ENCODE measurements at regions not wholly inside any gene's neighbourhood (a gene's known extent, or its start where the extent isn't known, plus 50 kb on each side); places are given as distances from the start of the nearest gene placed in this dataset.
A peak's percentile ranks its signal among the peaks of the same experiment; 100 is the strongest.

DNA sequence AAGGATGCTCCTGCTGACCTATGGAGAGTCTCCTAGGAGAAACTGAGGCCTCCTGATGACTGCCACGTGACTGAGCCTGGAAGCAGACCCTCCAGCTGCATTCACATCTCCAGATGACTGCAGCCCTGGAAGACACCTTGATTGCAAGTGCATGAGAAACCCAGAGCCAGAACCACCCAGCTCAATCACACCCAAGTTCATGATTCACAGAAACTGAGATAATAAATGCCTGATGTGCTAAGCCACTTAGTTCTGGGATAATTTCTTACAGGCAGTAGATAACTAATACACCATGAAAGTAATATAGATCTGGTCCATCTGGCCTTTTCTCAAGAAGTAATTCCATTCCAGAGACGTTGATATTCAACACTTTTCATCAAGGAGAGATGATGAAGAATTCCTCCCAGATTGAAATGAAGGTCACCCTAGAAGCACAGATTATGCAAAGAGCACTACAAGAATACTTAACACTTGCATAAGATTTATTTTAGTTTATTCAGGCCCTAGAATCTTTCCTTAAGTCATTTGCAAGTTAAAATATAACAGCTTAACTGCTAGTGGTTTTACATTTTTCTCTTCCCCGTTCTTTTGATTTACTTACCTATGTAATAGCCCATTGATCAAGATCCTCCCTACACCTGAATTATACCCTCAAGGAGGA, 208.2 kb upstream of the INHBA start:
- no peak for DNase-seq

DNA sequence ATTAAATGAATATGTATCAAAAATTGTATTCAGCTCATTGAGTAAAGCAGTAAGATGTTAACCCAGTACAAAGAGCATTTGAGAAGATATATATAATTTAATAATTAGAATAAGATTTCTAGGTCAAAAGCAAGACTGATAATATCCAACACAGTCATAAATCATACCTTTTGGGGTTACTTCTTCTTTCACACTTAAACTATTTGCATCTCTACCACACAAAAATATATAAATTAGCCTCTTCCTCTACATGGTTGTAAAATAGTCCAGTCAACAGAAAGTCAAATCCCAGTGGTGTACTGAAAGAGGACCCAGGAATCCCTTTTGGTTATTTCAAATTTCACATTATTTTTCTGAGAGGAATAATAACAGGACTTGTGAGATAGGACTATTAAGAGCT, 204.6 kb upstream of the INHBA start:
- DNase-seq, result no peak

DNA sequence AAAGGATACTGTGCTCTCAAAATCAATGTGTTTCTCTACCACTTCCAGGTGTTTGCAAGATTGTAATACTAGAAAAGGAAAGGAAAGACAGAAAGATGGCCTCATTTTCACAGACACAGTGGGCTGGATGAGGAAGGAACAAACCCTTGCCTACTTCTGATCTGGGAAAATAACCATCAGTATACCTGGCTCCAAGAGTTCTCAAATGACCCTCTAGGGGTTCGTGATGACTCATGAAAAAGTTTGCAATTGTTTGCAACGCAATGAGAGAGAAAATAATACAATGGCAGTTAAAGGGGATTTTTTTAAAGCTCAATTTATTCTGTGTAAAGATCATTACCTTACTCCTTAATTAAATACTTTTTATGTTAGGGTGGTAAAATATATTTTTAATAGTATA, 197.6 kb upstream of the INHBA start:
- no peak for DNase-seq

DNA sequence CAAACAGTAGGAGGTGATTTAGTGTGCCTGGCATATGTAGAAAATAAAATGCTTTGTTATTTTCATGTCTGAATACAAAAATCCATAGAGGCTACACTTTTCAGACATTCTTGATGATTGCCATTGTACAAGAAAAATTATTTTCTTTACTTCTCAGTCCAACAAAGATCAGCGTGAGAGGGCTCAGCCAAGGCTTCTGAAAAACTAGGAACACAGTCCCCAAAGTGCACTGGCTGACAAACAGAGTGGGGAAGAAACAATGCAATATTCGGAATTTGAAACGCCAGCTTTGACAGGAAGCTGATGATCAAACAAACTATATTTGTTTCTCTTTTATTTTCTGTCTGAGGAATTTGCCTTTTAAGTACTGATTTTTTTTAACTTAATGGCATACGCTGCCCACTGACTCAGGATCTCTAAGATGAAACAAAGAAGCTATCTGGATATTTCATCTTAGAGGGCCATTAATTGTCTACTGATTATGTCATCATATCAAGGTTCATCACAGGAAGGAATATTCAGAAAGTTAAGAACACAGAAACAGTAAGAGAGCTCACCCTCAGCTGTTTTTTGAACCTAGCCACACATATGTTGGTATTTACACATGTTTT, 197.0 kb upstream of the INHBA start:
- DNase-seq, result no peak

DNA sequence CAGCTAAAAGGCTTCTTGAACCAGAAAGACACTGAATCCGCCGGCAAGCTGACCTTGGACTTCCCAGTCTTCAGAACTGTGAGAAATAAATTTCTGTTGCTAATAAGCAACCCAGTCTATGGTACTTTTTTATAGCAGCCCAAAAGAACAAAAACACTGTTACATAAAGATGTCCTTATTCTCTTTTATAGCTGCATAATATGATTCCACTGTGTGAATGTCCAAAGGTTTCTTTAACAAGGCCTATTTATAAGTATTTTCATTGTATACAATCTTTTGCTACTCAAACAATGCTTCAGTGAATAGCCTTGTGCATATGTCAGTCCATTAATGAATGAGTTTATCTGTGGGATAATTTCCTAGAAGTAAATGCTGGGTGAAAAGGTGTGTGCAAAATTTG, 190.8 kb upstream of the INHBA start:
- DNase-seq, result no peak

DNA sequence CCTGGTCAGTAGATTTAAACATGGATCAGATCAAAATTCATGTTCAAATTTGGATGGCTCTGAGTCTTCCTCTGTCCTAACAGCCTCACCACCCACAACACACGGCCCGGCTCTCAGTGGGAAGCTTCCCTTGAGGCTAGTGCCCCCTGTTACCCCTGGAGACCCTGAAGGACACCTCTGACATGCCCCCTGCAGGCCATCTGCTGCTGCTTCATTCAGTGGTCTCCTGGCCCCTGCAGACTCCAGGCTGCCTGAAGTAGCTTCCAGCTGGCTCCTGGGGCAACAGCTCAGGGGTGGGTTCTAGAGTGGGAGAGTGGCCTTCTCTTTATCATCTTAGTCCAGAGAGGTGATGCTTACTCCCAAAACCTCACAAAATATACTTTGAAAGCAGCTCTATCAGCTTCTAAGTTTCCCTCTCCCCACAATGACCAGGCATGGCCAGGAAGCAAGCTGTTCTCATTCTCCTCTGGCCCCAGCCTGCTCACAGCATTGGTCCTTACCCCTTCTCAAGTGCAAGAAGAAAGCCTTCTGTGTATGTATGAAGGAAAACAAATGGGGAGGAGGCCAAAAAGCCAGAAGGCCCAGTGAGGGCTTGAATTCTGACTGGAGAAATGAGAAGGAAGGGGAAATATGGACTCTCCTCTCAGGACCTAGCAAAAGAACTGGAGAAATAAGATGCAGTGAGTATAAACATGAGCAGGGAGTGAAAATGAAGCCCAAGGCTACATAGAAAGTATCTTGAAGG, 189.6 kb upstream of the INHBA start:
- DNase-seq, result peak; percentile 63

DNA sequence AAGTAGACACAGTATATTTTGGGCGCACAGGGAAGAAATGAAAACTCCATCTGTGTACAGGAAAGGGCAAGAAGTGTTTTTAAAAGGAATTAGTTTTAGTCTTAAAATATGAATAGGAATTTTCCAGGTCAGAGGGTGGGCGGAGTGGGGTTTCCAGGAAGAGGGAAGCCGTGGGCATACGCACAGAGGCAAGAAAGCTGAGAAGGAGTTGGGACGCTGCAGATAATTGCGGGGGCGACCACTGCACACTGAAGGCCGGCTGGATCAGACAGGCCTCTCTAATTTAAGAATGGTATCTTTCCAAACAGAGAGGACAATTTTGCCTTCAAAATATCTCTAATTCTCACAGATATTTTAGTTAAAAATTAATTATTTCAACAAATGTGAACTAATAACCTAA, 189.1 kb upstream of the INHBA start:
- no peak for DNase-seq

DNA sequence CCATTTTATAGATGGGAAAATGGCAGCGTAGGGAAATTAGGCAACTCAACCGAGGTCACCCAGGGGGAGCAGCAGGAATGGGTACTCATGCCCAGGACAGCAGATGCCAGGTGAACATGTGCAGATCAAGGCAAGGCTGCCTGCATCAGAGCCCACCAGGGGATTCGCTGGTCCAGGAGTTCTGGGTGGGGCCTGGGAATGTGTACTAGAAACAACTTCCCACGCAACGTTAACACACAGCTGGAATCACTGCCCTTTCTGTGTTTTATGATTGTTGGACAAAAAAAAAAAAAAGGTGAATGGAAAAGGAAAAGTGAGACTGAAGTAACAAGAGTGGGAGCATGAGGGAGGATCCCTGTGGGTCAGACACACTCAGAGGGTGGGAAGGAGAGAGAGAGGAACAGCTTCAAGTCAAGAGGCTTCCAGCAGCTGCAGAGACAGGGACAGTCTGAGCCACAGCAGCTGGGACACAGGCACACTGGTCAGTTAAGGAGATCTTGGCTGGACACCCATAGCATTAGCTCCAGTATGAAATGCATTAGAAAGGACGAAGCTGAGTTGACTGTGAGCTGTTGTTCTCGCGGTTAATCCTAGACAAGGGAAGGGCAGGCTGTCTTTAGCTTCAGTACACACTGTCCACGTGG, 187.9 kb upstream of the INHBA start:
- no peak for DNase-seq

DNA sequence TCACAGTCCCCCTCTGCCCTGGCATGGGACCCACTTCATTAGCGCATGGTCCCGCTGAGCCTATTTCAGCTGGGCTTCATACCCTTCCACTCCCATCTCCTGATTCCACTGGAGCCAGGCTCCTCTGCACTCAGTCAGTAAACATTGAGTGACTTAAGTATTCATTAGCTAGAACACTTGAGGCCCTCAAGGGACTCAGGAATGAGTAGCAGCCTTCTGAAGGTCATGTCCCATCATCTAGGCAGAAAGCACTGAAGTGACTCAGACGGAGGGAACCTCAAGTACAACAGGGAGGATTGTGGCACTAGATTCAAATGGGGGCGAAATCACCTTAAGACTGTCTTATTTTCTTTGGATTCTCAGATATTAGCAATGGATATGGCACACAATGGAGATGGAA, 186.6 kb upstream of the INHBA start:
- DNase-seq, result no peak

DNA sequence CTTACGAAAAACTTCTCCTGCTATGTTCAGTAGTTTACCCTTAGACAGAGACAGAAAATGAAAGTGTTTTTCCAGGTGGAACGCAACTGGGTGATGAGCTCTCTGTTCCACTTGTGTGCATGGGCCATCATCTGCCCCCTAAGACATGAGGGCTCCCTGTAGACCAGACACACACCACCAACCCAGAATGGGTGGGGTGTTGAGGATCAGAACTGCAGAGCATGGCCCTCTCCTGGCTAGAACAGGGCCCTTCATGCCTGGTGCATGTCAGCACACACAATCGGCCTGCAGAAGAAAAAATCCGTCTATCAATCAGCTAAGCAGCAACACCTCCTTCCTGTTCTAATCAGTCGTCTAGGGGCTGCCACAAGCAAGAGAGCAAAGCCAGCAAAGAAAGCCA, 186.2 kb upstream of the INHBA start:
- no peak for DNase-seq

DNA sequence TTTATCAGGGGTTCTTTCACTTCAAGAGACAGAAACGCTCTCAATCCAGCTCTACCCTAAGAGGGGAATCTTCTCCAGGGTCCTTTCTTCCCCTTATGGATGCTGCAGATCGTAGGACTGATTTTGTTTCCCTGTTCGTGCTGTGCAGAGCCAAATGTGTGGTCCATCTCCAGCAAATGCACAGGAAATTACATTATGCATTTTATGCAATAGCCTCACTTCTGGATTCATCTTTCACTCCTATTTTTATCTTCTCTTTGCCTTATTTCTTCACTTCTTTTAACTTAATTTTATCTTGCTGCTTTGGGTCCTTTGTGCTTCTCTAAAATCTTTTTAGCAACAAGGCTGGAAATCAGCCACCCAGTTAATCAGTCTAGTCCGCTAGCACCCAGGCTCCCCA, 184.5 kb upstream of the INHBA start:
- DNase-seq, result no peak

DNA sequence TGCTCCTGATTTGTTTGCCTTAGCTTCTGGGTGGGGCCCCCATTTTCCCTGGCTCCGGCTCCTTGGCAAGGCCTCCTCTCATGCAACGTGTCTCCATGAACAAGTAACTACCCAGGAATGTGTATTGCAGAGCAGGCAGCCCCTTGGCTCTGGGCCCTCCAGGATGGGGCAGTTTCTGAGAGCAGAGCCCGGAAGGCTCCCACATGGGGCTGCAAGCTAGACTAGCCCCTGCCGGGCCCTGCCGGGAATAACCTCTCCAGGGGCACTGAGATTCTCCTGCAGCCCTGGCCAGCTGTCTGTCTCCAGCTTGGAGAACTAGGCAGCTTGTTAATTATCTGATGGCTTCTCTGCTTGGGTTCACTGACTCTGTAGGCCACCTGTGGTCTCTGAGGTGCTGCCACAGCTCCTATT, 184.0 kb upstream of the INHBA start:
- DNase-seq, result peak; percentile 67

DNA sequence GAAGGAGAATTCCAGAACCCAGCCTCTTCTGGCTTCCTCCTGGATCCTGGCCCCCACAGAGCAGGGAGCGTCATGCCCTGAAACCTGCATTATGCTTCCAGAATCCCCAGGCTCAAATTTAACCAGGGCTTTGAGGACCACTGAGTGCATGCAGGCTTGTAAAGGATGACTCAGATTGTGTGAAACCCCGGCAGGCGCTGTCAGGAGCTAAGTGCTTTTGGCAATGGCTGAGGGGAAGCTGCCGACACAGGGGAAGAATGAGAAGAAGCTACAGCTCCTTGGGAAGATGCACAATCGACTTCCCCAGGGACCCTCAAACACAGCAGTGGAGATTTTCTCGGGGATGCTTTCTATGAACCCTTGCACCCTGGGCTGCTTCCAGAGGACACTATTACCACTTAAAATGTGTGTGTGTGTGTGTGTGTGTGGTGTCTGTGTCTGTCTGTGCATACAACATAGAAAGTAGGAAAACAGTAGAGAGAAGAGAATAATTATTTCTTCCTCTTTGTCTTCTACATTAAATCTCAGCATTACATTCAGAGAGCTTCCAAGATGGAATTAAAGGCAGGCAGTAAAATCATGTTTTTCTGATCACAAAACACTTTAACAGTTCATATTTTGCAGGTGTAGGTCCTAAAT, 183.5 kb upstream of the INHBA start:
- peak; percentile 95 for DNase-seq

DNA sequence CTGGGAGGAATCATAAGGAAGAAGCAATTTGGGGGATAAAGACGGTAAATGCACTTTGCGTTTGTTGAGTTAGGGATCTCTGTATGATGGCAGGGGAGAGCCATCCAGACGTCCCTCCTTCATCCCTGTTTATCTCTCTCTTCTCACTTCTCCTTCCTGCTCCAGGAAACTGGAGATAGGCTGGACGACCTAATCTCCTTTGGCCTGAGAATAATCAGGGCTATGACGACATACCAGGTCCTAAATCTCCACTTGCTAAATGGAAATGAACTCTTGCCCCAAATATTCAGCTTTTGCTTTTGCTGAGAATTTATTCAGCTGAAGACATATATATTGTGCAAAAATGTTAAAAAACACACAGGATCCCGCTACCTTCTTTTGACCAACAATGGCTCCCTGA, 182.9 kb upstream of the INHBA start:
- DNase-seq, result no peak

DNA sequence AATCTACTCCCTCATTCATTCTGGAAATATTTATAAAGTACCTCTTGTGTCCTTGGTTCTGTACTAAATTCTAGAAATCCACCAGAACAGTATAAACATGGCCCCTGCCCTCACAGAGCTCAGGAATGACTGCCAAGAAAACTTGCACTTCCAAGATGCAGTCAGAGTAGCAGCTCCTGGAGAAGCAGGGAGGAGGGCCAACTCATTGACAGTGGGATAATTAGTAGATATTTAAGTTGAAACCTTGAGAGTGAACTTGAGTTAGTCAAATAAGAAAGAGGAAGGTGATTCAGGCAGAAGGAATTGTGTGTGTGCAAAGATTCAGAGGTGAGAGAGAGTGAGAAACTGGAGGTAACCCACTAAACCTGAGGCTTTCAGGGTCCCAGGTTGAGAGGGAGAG, 182.2 kb upstream of the INHBA start:
- no peak for DNase-seq

DNA sequence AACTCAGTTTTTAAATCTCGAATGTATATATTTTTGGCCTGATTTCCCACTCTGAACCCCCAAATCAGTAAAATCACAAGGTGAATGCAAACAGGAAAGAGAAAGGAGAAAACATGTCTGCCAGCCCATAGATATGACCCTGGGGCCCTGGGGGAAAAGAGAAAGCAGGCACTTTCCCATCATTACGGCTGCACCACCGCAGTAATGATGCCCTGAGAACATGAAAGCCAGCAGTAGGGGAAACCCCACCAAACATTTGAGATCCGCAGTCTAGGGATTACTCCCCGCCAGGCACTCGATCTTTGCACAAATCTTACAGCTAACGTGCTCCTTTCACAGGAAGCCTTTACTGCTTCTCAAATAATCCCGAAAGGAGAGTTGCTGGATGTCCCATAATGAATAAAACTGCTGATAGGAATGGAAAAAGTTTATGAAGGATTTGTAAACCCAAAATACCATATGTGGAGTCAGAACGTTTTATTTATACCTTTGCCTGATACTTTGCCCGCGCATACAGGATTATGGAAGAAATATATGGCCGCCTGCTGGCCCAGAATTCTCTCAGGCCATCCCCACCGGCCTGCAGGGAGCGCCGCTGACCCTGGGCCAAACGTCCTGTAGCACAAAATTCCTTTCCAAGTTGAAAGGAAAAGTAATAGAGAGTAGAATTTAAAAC, 180.0 kb upstream of the INHBA start:
- DNase-seq, result no peak

DNA sequence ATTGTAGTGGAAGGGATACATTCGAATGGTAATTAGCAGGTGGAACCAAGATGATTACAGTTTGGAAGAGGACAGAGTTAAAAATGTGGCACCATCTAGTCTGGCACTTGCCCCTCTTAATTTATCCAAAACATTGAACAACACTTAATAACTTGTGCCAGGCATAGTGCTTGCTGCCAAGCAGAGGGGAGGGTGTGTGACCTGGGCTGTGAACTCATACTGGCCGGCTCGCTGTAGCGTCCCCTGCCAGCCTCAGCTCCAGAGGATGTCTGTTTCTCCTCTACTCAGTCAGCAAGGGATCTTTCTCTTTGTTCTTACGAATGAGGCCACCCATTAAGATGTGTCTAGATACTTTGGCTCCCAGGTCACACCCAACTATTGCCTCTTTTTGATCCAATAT, 179.4 kb upstream of the INHBA start:
- no peak for DNase-seq

DNA sequence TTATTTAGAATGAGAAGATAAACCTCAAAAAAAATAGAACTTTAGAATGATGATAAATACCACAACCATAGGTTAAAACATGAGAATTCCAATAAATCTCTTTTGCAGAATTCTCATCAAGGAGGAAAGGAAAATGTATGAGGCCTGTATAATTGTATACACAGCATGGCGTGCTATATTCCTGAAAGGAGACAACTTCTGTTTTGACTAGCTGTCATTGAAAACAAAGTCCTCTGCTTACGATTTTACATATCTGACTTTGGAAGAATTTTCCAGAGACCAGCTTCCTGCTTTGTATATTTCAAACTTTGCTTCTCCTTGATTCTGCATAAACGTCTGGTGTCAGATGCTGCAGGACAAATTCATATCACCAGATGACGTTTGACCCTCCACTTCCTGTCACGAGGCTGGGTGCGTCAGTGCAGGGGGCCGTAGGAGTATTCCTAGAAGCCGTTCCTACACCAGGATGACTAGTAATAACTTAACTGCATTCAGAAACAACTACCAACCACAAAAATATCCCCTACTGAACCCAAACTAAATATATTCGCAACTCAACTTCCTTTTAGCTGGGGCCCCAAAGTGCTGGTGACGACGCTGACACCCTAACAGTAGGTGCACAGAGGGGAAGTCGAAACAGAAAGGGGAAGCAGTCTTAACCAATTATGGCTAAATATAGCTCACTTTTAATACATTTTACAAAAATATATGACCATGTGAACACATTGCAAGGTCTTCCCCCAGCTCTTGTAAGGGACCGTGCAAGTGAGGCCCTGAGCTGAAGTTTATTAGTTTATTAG, 178.6 kb upstream of the INHBA start:
- no peak for DNase-seq

DNA sequence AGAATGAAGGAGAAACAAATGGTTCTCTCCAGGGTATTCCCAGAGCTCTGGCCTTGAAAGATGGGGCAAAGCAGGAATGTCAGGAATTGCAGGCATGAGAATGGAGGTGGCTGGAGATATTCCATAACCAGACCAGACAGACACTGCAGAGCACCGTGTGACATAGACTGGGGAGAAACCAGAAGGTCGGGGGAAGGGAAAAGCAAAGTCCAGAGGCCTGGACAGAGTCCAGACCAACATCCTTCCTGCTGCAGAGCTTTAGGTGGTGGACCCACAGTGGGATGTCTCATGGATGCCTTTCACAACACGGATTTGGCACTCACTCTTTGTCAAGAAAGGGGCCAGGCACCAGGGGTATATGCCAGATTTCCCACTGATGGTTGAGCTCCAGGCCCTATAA, 177.2 kb upstream of the INHBA start:
- DNase-seq, result peak; percentile 91

DNA sequence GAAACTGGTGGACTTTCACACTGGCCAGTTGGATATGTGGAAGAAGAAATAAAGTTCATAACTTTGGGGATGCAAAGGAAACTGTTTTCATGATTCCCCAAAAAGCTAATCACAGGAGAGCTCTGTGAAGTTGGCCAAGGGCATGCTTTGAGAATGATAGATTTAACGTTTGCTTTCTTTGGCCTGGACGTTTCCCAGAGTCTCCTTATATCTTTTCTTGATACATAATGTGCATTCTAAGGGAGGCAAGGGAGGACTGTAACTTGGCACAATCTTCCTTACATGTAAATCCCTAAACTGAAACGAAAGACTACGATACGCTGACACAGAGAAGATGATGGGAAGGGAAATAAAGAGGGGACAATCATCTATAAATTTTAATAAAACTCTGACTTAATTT, 176.5 kb upstream of the INHBA start:
- no peak for DNase-seq

DNA sequence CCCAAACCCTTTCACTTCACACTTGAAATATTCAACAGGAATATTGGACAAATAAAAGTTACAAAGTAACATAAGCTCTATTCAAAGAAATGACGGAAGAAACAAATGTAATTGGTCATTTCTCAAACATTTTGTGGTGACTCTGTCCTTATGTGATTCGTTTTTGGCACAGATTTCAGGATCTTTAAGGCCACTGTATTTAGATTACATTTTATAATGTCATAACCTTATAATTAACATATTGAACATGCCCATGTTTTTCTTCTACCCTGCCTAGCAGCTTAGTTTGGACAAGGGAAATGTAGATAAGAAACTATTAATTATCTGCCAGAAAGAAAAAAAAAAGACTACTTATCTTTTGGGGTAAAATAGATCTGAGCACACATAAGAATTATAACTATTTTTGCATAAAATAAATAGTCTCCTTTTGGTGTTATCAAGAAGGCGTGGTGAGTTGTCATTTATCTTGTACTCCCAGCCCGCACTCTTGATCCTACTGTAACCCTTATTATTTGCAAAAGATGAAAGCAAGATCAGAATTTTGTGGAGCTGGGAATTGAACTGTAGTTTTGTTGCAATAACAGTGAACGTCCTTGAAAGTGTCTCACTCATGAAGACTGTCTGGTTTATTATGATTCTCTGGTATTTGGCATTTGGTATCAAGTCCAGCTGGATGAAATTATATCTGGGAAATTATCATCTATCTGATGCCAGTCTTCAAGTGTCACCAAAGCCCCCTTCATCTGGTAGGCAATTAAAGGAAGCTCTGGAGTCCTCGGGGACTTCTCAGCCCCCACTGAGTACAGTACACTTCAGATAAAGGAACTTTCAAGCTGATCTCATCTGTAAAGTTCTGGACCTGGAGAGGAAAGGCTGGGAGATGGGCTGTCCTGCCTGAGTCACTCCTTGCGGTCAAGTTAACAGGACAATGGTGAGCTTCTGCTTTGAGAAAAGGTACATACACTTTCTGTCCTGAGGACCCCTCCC, 175.7 kb upstream of the INHBA start:
- peak; percentile 58 for DNase-seq

Data from islet precursor cell (in vitro differentiated cells).